H9 (cell line): ENCODE measurements at regions not wholly inside any gene's neighbourhood (a gene's known extent, or its start where the extent isn't known, plus 50 kb on each side); places are given as distances from the start of the nearest gene placed in this dataset.

Experiments used
- DNase-seq: peaks from one replicate; pipeline ENCODE4 v3.0.0-alpha.2; 2017
- H2AFZ ChIP-seq: one replicate; pipeline ENCODE4 v1.6.1; 2013; ENCODE audit warnings: mild to moderate bottlenecking, low read length, control low read depth, moderate library complexity
- H2AK5ac ChIP-seq: 2 replicates; pipeline ENCODE4 v1.6.1; 2013; ENCODE audit warnings: low read length, control low read depth, mixed read lengths; ENCODE audit not compliant: insufficient read length
- H2BK120ac ChIP-seq: one replicate; pipeline ENCODE4 v1.6.1; 2013; ENCODE audit warnings: low read depth, mild to moderate bottlenecking, low read length, control low read depth, inconsistent platforms; ENCODE audit not compliant: poor library complexity, severe bottlenecking
- H2BK12ac ChIP-seq: 2 replicates; pipeline ENCODE4 v1.6.1; 2013; ENCODE audit warnings: low read length, control low read depth, mixed read lengths, low read depth; ENCODE audit not compliant: insufficient read length
- H2BK15ac ChIP-seq: 2 replicates; pipeline ENCODE4 v1.6.1; 2013; ENCODE audit warnings: low read depth, low read length, control low read depth
- H2BK20ac ChIP-seq: one replicate; pipeline ENCODE4 v1.6.1; 2013; ENCODE audit warnings: low read depth, mild to moderate bottlenecking, low read length, control low read depth, inconsistent platforms; ENCODE audit not compliant: poor library complexity, severe bottlenecking
- H2BK5ac ChIP-seq: 2 replicates; pipeline ENCODE4 v1.6.1; 2013; ENCODE audit warnings: low read length, control low read depth, mixed read lengths; ENCODE audit not compliant: insufficient read length
- H3K14ac ChIP-seq: 2 replicates; pipeline ENCODE4 v1.6.1; 2013; ENCODE audit warnings: low read length, control low read depth; ENCODE audit not compliant: insufficient read depth
- H3K18ac ChIP-seq: 2 replicates; pipeline ENCODE4 v1.6.1; 2013; ENCODE audit warnings: low read depth, mild to moderate bottlenecking, mixed read lengths, low read length, control low read depth; ENCODE audit not compliant: insufficient read length
- H3K23ac ChIP-seq: 2 replicates; pipeline ENCODE4 v1.6.1; 2013; ENCODE audit warnings: low read length, control low read depth, mixed read lengths, low read depth; ENCODE audit not compliant: insufficient read length
- H3K23me2 ChIP-seq: 2 replicates; pipeline ENCODE4 v1.6.1; 2013; ENCODE audit warnings: low read depth, mild to moderate bottlenecking, mixed read lengths, low read length, control low read depth; ENCODE audit not compliant: insufficient read length, poor library complexity, severe bottlenecking
- H3K27ac ChIP-seq: 2 replicates; pipeline ENCODE4 v1.5.1; 2013; ENCODE audit warnings: low read length, control low read depth, mixed read lengths, low read depth; ENCODE audit not compliant: insufficient read length
- H3K27me3 ChIP-seq: 2 replicates; pipeline ENCODE4 v1.6.1; 2013; ENCODE audit warnings: low read length, control low read depth, inconsistent platforms; ENCODE audit not compliant: insufficient read depth
- H3K4ac ChIP-seq: 2 replicates; pipeline ENCODE4 v1.6.1; 2013; ENCODE audit warnings: low read depth, mild to moderate bottlenecking, control low read depth, inconsistent platforms, low read length, moderate library complexity
- H3K4me1 ChIP-seq: 2 replicates; pipeline ENCODE4 v1.6.1; 2013; ENCODE audit warnings: low read length, control low read depth, inconsistent platforms; ENCODE audit not compliant: insufficient read depth
- H3K4me2 ChIP-seq: 2 replicates; pipeline ENCODE4 v1.6.1; 2013; ENCODE audit warnings: low read length, control low read depth, mixed read lengths; ENCODE audit not compliant: insufficient read length, insufficient read depth
- H3K56ac ChIP-seq: 2 replicates; pipeline ENCODE4 v1.6.1; 2013; ENCODE audit warnings: low read depth, mild to moderate bottlenecking, mixed read lengths, low read length, control low read depth; ENCODE audit not compliant: insufficient read length
- H3K79me1 ChIP-seq: 2 replicates; pipeline ENCODE4 v1.6.1; 2013; ENCODE audit warnings: low read depth, mild to moderate bottlenecking, moderate library complexity, low read length, control low read depth, inconsistent platforms; ENCODE audit not compliant: insufficient read depth, poor library complexity, severe bottlenecking
- H3K79me2 ChIP-seq: 2 replicates; pipeline ENCODE4 v1.6.1; 2013; ENCODE audit warnings: low read length, control low read depth, inconsistent platforms; ENCODE audit not compliant: insufficient read depth
- H3K9ac ChIP-seq: 2 replicates; pipeline ENCODE4 v1.6.1; 2013; ENCODE audit warnings: low read length, control low read depth, mixed read lengths; ENCODE audit not compliant: insufficient read length; ENCODE audit errors: extremely low read depth
- H3K9me3 ChIP-seq: one replicate; pipeline ENCODE4 v1.6.1; 2013; ENCODE audit warnings: low read depth, low read length, inconsistent platforms; ENCODE audit not compliant: control insufficient read depth
- H3T11ph ChIP-seq: one replicate; pipeline ENCODE4 v1.6.1; 2013; ENCODE audit warnings: mild to moderate bottlenecking, low read length, control low read depth, inconsistent platforms
- H4K20me1 ChIP-seq: one replicate; pipeline ENCODE4 v1.6.1; 2013; ENCODE audit not compliant: control insufficient read depth, insufficient read length, insufficient read depth
- H4K5ac ChIP-seq: 2 replicates; pipeline ENCODE4 v1.6.1; 2013; ENCODE audit warnings: low read depth, mild to moderate bottlenecking, mixed read lengths, low read length, control low read depth; ENCODE audit not compliant: insufficient read length
- H4K8ac ChIP-seq: replicated peaks from 2 replicates; pipeline ENCODE4 v1.6.1; 2013; ENCODE audit warnings: low read length, control low read depth, mixed read lengths, low read depth; ENCODE audit not compliant: insufficient read length
- H4K91ac ChIP-seq: 2 replicates; pipeline ENCODE4 v1.6.1; 2013; ENCODE audit warnings: low read depth, mild to moderate bottlenecking, moderate library complexity, mixed read lengths, low read length, control low read depth; ENCODE audit not compliant: insufficient read length
- H3K27ac Mint-ChIP-seq, 3 experiments: 2 replicates in 2 of 3; 3 replicates in 1 of 3; pipeline ENCODE4 v1.8.0; 2020 to 2021; ENCODE audit warnings: mixed read lengths in 3 of 3, mild to moderate bottlenecking in 1 of 3, moderate library complexity in 1 of 3
- H3K27me3 Mint-ChIP-seq: 2 replicates; pipeline ENCODE4 v1.8.0; 2021; ENCODE audit warnings: low read depth, mild to moderate bottlenecking, moderate library complexity, mixed read lengths
- H3K36me3 Mint-ChIP-seq, 3 experiments: 2 replicates in 2 of 3; 3 replicates in 1 of 3; pipeline ENCODE4 v1.8.0; 2020 to 2021; ENCODE audit warnings: low read depth in 3 of 3, mixed read lengths in 3 of 3; ENCODE audit not compliant: insufficient read depth in 1 of 3
- H3K4me1 Mint-ChIP-seq, 2 experiments: 2 replicates each; pipeline ENCODE4 v1.8.0; 2020; ENCODE audit warnings: mixed read lengths in 2 of 2
- H3K4me3 Mint-ChIP-seq, 2 experiments: 2 replicates in 1 of 2; 3 replicates in 1 of 2; pipeline ENCODE4 v1.8.0; 2020 to 2021; ENCODE audit warnings: mild to moderate bottlenecking in 2 of 2, mixed read lengths in 2 of 2, moderate library complexity in 1 of 2
- H3K9me3 Mint-ChIP-seq, 2 experiments: 2 replicates in 1 of 2; 3 replicates in 1 of 2; pipeline ENCODE4 v1.8.0; 2020; ENCODE audit warnings: mild to moderate bottlenecking in 2 of 2, mixed read lengths in 2 of 2, moderate library complexity in 1 of 2
- CTCF ChIP-seq: fragments of 200-600 bp; sonication (generic); conservative IDR thresholded peaks from 3 replicates; pipeline ENCODE4 v1.8.0; 2021; ENCODE audit warnings: antibody characterized with exemption, mild to moderate bottlenecking
- WGBS: extraction: QIAGEN DNeasy Blood & Tissue Kit; methylation state at CpG from one replicate; pipeline ENCODE4 v1.1.7; 2013; ENCODE audit warnings: missing lambda C conversion rate, low lambda C conversion rate, mixed read lengths; ENCODE audit not compliant: insufficient read length; ENCODE audit errors: extremely low coverage; 5-methylcytosine and 5-hydroxymethylcytosine counted together

GRCh38 chr3:188979248-188979647 is 192.5 kb upstream of the TPRG1 start:
- H3K23me2 ChIP-seq = no peaks in the 10 kb centered on the region
- no peaks in the 10 kb centered on the region for H3K9me3 ChIP-seq
- H3K9me3 Mint-ChIP-seq = no peaks in the 10 kb centered on the region
- no peaks in the 10 kb centered on the region for H3K36me3 Mint-ChIP-seq
- TF ChIP-seq CTCF = no peak
- no peaks in the 10 kb centered on the region for H3K27me3 Mint-ChIP-seq
- no peak overlapping the region for H4K5ac ChIP-seq
- no peak overlapping the region for H3K4me2 ChIP-seq
- H3K27ac Mint-ChIP-seq = no peak overlapping the region
- no peaks in the 10 kb centered on the region for H3K4me1 ChIP-seq
- H2BK120ac ChIP-seq = no peak overlapping the region
- H3K4me1 Mint-ChIP-seq = peaks cover 3 to 10% of the 10 kb centered on the region in 2 experiments; a peak in 3 of 4 replicates
- H4K91ac ChIP-seq = no peak overlapping the region
- H4K20me1 ChIP-seq = no peaks in the 10 kb centered on the region
- H3K27me3 ChIP-seq = no peaks in the 10 kb centered on the region
- no peak overlapping the region for H2AFZ ChIP-seq
- DNase-seq = no peak
- H3K9ac ChIP-seq = no peak overlapping the region
- H4K8ac ChIP-seq = no peak overlapping the region
- H3K4ac ChIP-seq = no peak overlapping the region
- no peak overlapping the region for H2BK5ac ChIP-seq
- WGBS = no CpG with 5 or more reads among the region's 7 CpGs
- no peaks in the 10 kb centered on the region for H3K79me1 ChIP-seq
- H2BK15ac ChIP-seq = no peak overlapping the region
- H3T11ph ChIP-seq = no peak overlapping the region
- H2BK20ac ChIP-seq = no peak overlapping the region
- H3K27ac ChIP-seq = no peak overlapping the region
- H2AK5ac ChIP-seq = no peak overlapping the region
- no peak overlapping the region for H3K14ac ChIP-seq
- no peak overlapping the region for H3K56ac ChIP-seq
- no peak overlapping the region for H3K4me3 Mint-ChIP-seq
- H3K23ac ChIP-seq = no peak overlapping the region
- H3K79me2 ChIP-seq = no peaks in the 10 kb centered on the region
- H3K18ac ChIP-seq = no peak overlapping the region
- H2BK12ac ChIP-seq = no peak overlapping the region
